Loucy (cell line): ENCODE measurements at regions not wholly inside any gene's neighbourhood (a gene's known extent, or its start where the extent isn't known, plus 50 kb on each side); places are given as distances from the start of the nearest gene placed in this dataset.

Experiments used
- H2AFZ ChIP-seq: fragments of 200-600 bp; sonication (generic); 2 replicates; pipeline ENCODE4 v1.6.0; 2016; ENCODE audit warnings: antibody characterized with exemption, mild to moderate bottlenecking, low read length, moderate library complexity
- H3F3A ChIP-seq: fragments of 200-600 bp; 2 replicates; pipeline ENCODE4 v1.6.0; 2016; ENCODE audit warnings: antibody characterized with exemption, low read depth, mild to moderate bottlenecking
- H3K27me3 ChIP-seq: fragments of 200-600 bp; sonication (generic); 2 replicates; pipeline ENCODE4 v1.6.1; 2014; ENCODE audit warnings: low read length, mild to moderate bottlenecking; ENCODE audit not compliant: insufficient read depth, poor library complexity, severe bottlenecking
- H3K36me3 ChIP-seq: fragments of 200-600 bp; sonication (generic); 2 replicates; pipeline ENCODE4 v1.6.1; 2016; ENCODE audit warnings: low read length; ENCODE audit not compliant: insufficient read depth
- H3K4me1 ChIP-seq: fragments of 200-600 bp; sonication (generic); 2 replicates; pipeline ENCODE4 v1.5.1; 2014; ENCODE audit warnings: low read length, mild to moderate bottlenecking; ENCODE audit not compliant: insufficient read depth, poor library complexity, severe bottlenecking
- H3K4me2 ChIP-seq: fragments of 200-600 bp; sonication (generic); 2 replicates; pipeline ENCODE4 v1.6.0; 2014; ENCODE audit warnings: antibody characterized with exemption, low read length, low read depth, mild to moderate bottlenecking; ENCODE audit not compliant: poor library complexity, severe bottlenecking
- H3K4me3 ChIP-seq: fragments of 200-600 bp; sonication (generic); 2 replicates; pipeline ENCODE4 v1.5.1; 2014; ENCODE audit warnings: low read length, mild to moderate bottlenecking, mixed read lengths; ENCODE audit not compliant: poor library complexity, severe bottlenecking
- H3K79me2 ChIP-seq: fragments of 200-600 bp; sonication (generic); 2 replicates; pipeline ENCODE4 v1.6.1; 2014; ENCODE audit warnings: low read length; ENCODE audit not compliant: insufficient read depth
- H3K9ac ChIP-seq: fragments of 200-600 bp; sonication (generic); 2 replicates; pipeline ENCODE4 v1.6.0; 2014; ENCODE audit warnings: mild to moderate bottlenecking, low read depth, low read length, moderate library complexity; ENCODE audit not compliant: poor library complexity, severe bottlenecking
- H3K9me2 ChIP-seq: fragments of 200-600 bp; sonication (generic); replicated peaks from 2 replicates; pipeline ENCODE4 v1.6.1; 2016; ENCODE audit warnings: low read depth, low read length, mixed read lengths
- H3K9me3 ChIP-seq: fragments of 200-600 bp; sonication (generic); 2 replicates; pipeline ENCODE4 v1.6.1; 2014; ENCODE audit warnings: mild to moderate bottlenecking, antibody characterized with exemption, low read length, low read depth; ENCODE audit not compliant: insufficient read depth
- H4K20me1 ChIP-seq: fragments of 200-600 bp; sonication (generic); 2 replicates; pipeline ENCODE4 v1.6.0; 2014; ENCODE audit warnings: antibody characterized with exemption, low read length, mild to moderate bottlenecking; ENCODE audit not compliant: insufficient read depth, poor library complexity, severe bottlenecking
- EZH2phosphoT487 ChIP-seq: fragments of 200-600 bp; IDR thresholded peaks from 2 replicates; pipeline ENCODE4 v1.6.1; 2018; ENCODE audit warnings: antibody characterized with exemption, mild to moderate bottlenecking, moderate library complexity, borderline replicate concordance
- TF ChIP-seq, protein P1 (sequence below): fragments of 200-600 bp; sonication (generic); conservative IDR thresholded peaks from 2 replicates; pipeline ENCODE4 v1.5.1; 2014; ENCODE audit warnings: mild to moderate bottlenecking, antibody characterized with exemption, low read length

DNA sequence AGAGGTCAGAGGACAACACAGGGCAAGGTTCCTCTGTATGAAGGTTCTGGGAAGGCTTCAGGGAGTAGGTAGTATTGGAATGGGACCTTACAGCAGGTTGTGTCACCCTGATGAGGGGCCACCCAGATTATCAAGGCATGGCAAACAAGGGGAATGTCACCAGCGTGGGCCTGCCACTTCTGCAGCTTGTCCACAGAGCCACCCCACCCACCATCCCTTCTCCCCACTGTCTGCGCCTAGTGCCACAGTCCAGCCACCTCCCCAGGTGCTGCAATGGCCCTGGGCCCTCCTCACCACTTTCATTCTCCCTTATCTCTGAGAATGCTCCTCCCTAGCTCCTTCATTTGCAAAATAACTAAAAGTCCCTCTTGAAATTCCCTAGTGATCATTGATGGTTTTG is 170.3 kb downstream of the TTC32 start:
- H3K4me2 ChIP-seq = no peak overlapping the region
- H3F3A ChIP-seq = no peaks in the 10 kb centered on the region
- no peaks in the 10 kb centered on the region for H3K9me3 ChIP-seq
- TF ChIP-seq, protein P1, sequence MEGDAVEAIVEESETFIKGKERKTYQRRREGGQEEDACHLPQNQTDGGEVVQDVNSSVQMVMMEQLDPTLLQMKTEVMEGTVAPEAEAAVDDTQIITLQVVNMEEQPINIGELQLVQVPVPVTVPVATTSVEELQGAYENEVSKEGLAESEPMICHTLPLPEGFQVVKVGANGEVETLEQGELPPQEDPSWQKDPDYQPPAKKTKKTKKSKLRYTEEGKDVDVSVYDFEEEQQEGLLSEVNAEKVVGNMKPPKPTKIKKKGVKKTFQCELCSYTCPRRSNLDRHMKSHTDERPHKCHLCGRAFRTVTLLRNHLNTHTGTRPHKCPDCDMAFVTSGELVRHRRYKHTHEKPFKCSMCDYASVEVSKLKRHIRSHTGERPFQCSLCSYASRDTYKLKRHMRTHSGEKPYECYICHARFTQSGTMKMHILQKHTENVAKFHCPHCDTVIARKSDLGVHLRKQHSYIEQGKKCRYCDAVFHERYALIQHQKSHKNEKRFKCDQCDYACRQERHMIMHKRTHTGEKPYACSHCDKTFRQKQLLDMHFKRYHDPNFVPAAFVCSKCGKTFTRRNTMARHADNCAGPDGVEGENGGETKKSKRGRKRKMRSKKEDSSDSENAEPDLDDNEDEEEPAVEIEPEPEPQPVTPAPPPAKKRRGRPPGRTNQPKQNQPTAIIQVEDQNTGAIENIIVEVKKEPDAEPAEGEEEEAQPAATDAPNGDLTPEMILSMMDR = no peak
- TF ChIP-seq EZH2phosphoT487 = no peak
- no peaks in the 10 kb centered on the region for H3K36me3 ChIP-seq
- no peak overlapping the region for H2AFZ ChIP-seq
- no peaks in the 10 kb centered on the region for H3K9me2 ChIP-seq
- H3K4me1 ChIP-seq = no peaks in the 10 kb centered on the region
- H3K9ac ChIP-seq = no peak overlapping the region
- H4K20me1 ChIP-seq = no peaks in the 10 kb centered on the region
- H3K27me3 ChIP-seq = no peaks in the 10 kb centered on the region
- no peaks in the 10 kb centered on the region for H3K79me2 ChIP-seq
- no peak overlapping the region for H3K4me3 ChIP-seq

DNA sequence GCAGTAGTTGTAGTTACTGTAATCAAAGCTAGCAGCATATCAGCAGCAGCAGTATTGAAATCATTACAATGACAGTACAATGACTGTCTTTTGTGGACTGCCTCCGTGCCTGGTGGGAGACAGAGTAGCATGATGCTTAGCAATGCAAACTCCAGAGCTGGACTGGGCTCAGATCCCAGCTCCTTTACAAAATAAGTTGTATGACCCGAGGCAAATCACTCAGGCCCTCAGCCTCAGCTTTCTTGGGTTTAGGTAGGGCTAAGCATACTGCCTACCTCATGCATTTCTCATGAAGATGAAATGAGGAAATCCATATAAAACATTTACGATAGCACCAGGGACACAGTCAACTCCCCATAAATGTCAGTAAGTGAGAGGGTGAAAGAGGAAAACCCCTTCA is 170.7 kb downstream of the TTC32 start:
- Histone ChIP-seq H3K9ac (no peak overlapping the region), H2AFZ (no peak overlapping the region), H3K4me1 (no peaks in the 10 kb centered on the region), H3F3A (no peaks in the 10 kb centered on the region), H3K9me3 (no peaks in the 10 kb centered on the region), H3K9me2 (no peaks in the 10 kb centered on the region), H3K27me3 (no peaks in the 10 kb centered on the region), H3K4me2 (no peak overlapping the region), H4K20me1 (no peaks in the 10 kb centered on the region), H3K36me3 (no peaks in the 10 kb centered on the region), H3K79me2 (no peaks in the 10 kb centered on the region), H3K4me3 (no peak overlapping the region)
- TF ChIP-seq, protein P1 = no peak
- TF ChIP-seq EZH2phosphoT487 = no peak

DNA sequence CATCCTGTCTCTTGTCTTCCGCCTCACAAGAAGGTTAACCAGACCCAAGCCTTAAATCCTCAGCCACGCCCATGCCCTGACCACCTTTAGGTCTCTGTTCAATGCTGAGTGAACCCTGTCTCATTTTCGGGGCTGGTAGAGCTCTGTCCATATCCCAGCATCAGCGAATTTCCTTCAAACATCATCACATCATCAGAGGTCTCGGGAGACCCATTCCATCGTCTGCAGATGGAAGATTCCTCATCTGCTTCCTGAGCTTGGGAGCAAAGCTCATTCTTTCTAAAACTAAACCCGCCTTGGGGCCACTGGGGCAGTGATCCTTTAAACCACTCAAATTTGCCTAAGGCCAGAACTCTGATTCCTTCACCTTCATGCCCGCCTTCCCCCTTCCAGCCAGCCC is 173.7 kb downstream of the TTC32 start:
- H3K9me3 ChIP-seq = no peaks in the 10 kb centered on the region

More for the DNA sequence above, 173.7 kb downstream of the TTC32 start:
- TF ChIP-seq, protein P1 = no peak
- TF ChIP-seq EZH2phosphoT487 = no peak
- H3F3A ChIP-seq = no peaks in the 10 kb centered on the region
- H3K4me1 ChIP-seq = no peaks in the 10 kb centered on the region
- H3K9ac ChIP-seq = no peak overlapping the region
- H3K36me3 ChIP-seq = no peaks in the 10 kb centered on the region
- no peak overlapping the region for H3K4me2 ChIP-seq
- no peaks in the 10 kb centered on the region for H4K20me1 ChIP-seq
- H3K79me2 ChIP-seq = no peaks in the 10 kb centered on the region
- no peaks in the 10 kb centered on the region for H3K27me3 ChIP-seq
- no peak overlapping the region for H3K4me3 ChIP-seq
- H3K9me2 ChIP-seq = no peaks in the 10 kb centered on the region
- no peak overlapping the region for H2AFZ ChIP-seq
